Central memory CD8-positive, alpha-beta T cell (primary cell): ENCODE measurements at regions not wholly inside any gene's neighbourhood (a gene's known extent, or its start where the extent isn't known, plus 50 kb on each side); places are given as distances from the start of the nearest gene placed in this dataset.
A peak's percentile ranks its signal among the peaks of the same experiment; 100 is the strongest.
"Not testable (repeated sequence)": the region's sequence is repeated elsewhere in the genome, so short reads cannot be mapped to it uniquely, and the experiment has no call there.

Source experiments
- ATAC-seq: fragments of 150-1000 bp; cut with Tn5 transposase; replicated peaks from 2 replicates; pipeline ENCODE4 v1.10.0; 2022; ENCODE audit warnings: mild to moderate bottlenecking, moderate FRiP score, moderate number of reproducible peaks; ENCODE audit not compliant: poor library complexity, severe bottlenecking; ENCODE audit errors: extremely low read depth
- DNase-seq, 2 donors: peaks; one replicate each; pipeline ENCODE4 v3.0.0; 2021; ENCODE audit warnings: low spot score in 2 of 2
- H3K27ac Mint-ChIP-seq: one replicate; pipeline ENCODE4 v1.8.0; 2022; ENCODE audit warnings: low read depth, mild to moderate bottlenecking, moderate library complexity, mixed read lengths
- H3K27me3 Mint-ChIP-seq: one replicate; pipeline ENCODE4 v1.8.0; 2022; ENCODE audit warnings: mixed read lengths
- H3K36me3 Mint-ChIP-seq: one replicate; pipeline ENCODE4 v1.8.0; 2022; ENCODE audit warnings: mild to moderate bottlenecking, moderate library complexity, mixed read lengths; ENCODE audit not compliant: insufficient read depth
- H3K4me1 Mint-ChIP-seq: one replicate; pipeline ENCODE4 v1.8.0; 2022; ENCODE audit warnings: mixed read lengths
- H3K4me3 Mint-ChIP-seq: one replicate; pipeline ENCODE4 v1.8.0; 2022; ENCODE audit warnings: mild to moderate bottlenecking, moderate library complexity, mixed read lengths
- H3K9me3 Mint-ChIP-seq: one replicate; pipeline ENCODE4 v1.8.0; 2022; ENCODE audit warnings: mixed read lengths

DNA sequence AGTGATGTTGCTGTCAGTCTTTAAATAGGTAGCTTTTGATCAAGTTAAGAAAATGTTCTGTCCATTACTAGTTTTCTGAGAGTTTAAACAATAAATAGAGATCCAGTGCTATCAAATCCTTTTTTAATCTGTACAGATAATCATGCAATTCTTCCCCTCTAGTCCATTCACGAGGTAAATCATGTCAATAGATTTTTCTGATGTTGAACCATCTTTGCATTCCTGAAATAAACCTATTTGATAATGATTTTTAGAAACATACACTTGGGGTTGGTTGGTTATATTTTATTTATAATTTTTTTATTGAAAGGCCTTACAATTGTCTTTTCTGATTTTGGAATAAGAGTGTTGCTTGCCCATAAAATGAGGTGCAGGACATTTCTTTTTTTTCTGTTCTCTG lies 95.0 kb downstream of the FAM53A start:
- DNase-seq, result no peak
- no peaks in the 10 kb centered on the region for H3K36me3 Mint-ChIP-seq
- H3K27me3 Mint-ChIP-seq, result peaks cover 20% of the 10 kb centered on the region
- H3K4me1 Mint-ChIP-seq, result no peaks in the 10 kb centered on the region
- ATAC-seq, result no peak
- H3K27ac Mint-ChIP-seq, result no peak overlapping the region
- peaks cover 16% of the 10 kb centered on the region for H3K9me3 Mint-ChIP-seq
- H3K4me3 Mint-ChIP-seq, result no peak overlapping the region

DNA sequence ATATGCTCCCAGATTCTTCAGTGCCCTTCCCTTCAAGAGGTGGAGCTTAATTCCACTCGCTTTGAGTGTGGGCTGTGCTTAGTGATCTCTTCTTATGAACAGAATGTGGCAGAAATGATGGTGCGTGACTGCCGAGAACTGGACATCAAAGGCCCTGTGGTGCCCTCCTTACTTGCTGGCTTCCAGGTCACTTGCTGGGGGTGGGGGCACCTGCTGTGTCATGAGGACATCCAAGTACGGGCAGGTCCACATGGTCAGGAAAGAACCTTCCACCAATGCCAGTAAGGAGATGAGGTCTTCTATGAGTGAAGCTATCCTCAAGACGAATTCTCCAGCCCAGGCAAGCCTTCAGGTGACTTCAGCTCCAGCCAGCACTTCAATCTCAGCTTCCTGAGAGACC lies 95.8 kb downstream of the FAM53A start:
- no peaks in the 10 kb centered on the region for H3K36me3 Mint-ChIP-seq
- DNase-seq (no peak), ATAC-seq (no peak)
- peaks cover 16% of the 10 kb centered on the region for H3K9me3 Mint-ChIP-seq
- no peak overlapping the region for H3K27ac Mint-ChIP-seq
- H3K4me3 Mint-ChIP-seq, result no peak overlapping the region
- peaks cover 20% of the 10 kb centered on the region for H3K27me3 Mint-ChIP-seq
- no peaks in the 10 kb centered on the region for H3K4me1 Mint-ChIP-seq

DNA sequence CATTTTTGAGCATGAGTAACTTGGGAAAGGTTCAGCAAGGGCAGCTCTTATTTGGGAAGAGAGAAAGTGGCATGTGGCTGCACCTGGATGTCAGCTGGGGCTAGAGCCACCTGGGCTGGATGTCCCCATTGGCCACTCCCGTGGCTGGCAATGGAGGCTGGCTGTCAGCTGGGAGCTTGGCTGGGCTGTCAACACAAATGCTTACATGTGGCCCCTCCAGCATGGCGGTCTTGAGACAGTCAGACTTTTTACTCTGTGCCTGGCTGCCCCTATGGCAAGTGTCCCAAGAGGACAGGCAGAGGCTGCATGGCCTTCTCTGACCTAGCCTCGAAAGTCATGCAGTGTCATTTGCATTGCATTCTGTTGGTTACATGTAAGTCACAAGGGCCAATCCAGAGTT lies 99.6 kb downstream of the FAM53A start:
- Mint-ChIP-seq H3K36me3 (peaks cover 2% of the 10 kb centered on the region), H3K27me3 (no peaks in the 10 kb centered on the region), H3K4me1 (peaks cover 5% of the 10 kb centered on the region), H3K4me3 (no peak overlapping the region), H3K9me3 (peaks cover 6% of the 10 kb centered on the region), H3K27ac (no peak overlapping the region)
- DNase-seq, result no peak
- no peak for ATAC-seq

DNA sequence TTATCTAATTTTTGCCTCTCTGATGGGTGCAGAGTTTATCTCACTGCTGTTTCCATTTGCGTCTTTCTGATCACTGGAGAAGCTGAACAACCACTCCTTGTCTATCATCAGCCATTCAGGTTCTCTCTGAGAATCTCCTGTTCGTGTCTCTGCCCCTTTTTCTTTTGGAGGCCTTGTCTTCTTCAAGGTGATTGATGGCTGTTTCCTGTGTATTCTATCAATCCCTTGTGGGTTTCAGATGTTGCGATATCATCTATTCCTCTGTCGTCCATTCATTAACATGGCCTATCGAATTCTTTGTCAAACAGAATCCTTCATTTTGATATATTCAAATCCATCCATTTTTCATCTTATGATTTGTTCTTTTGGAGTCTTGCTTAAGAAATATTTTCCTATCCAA lies 100.3 kb downstream of the FAM53A start:
- Mint-ChIP-seq H3K27ac (no peak overlapping the region), H3K4me3 (no peak overlapping the region), H3K36me3 (peaks cover 2% of the 10 kb centered on the region), H3K4me1 (peaks cover 5% of the 10 kb centered on the region), H3K9me3 (peaks cover 6% of the 10 kb centered on the region), H3K27me3 (no peaks in the 10 kb centered on the region)
- DNase-seq (no peak), ATAC-seq (no peak)

DNA sequence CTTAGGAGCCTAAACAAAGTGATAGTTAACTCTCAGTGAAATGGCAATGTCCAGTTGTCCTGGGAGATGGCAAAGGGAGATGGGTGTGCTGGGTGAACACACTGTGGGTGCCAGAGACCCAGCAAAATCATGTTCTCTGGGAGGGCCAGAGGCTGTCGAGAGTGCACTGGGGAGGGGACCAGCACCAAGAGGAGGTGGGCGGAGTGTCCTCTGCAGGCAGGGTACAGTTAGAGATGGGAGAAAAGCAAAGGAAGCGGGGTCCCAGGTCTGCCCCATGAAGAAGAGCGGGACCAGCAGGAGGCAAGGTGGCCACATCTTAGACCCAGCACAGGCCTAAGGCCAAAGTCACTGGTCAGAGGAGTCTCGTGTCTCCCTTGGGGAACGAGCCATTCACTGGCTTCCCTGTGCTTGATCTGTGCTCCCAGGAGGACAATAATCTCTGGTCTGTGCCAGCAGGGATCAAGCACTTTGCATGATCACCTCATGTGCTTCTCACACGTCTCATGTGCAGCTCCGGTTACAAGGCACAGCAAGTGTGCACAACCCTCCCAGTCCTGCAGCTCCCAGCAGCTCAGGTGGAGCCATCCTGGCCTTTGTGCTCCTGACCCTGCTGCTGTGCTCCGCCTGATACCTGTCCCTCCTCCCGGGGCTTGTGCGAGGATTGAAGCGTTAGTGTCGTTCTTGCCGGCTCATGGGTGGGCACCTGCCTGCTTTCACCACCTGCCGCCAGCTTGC lies 100.9 kb downstream of the FAM53A start:
- Mint-ChIP-seq H3K4me1 (peaks cover 5% of the 10 kb centered on the region), H3K27me3 (no peaks in the 10 kb centered on the region), H3K9me3 (peaks cover 2% of the 10 kb centered on the region), H3K27ac (no peak overlapping the region), H3K36me3 (peaks cover 2% of the 10 kb centered on the region), H3K4me3 (no peak overlapping the region)
- ATAC-seq (no peak), DNase-seq (no peak)

DNA sequence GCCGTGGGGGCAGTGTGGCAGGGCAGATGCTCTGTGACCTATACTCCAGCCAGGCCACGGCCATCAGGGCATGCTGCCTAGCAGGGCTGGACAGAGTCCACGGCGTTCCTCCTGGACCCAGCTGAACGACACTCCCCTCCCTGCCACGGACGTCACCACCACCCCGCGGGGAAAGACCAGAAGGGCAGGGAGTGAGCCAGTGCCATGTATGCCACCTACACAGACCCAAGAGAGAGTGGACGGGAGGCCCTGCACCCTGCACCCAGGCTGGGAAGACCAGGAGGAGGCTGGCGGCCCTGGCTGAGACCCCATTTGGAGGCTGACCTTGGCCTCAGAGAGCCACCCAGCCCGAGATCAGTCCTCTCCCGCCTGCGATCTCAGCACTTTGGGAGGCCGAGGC lies 101.9 kb downstream of the FAM53A start:
- ATAC-seq, result no peak
- no peaks in the 10 kb centered on the region for H3K27me3 Mint-ChIP-seq
- peaks cover 5% of the 10 kb centered on the region for H3K4me1 Mint-ChIP-seq
- no peak for DNase-seq
- peaks cover 4% of the 10 kb centered on the region for H3K36me3 Mint-ChIP-seq
- H3K4me3 Mint-ChIP-seq, result no peak overlapping the region
- H3K9me3 Mint-ChIP-seq, result no peaks in the 10 kb centered on the region
- H3K27ac Mint-ChIP-seq, result no peak overlapping the region

DNA sequence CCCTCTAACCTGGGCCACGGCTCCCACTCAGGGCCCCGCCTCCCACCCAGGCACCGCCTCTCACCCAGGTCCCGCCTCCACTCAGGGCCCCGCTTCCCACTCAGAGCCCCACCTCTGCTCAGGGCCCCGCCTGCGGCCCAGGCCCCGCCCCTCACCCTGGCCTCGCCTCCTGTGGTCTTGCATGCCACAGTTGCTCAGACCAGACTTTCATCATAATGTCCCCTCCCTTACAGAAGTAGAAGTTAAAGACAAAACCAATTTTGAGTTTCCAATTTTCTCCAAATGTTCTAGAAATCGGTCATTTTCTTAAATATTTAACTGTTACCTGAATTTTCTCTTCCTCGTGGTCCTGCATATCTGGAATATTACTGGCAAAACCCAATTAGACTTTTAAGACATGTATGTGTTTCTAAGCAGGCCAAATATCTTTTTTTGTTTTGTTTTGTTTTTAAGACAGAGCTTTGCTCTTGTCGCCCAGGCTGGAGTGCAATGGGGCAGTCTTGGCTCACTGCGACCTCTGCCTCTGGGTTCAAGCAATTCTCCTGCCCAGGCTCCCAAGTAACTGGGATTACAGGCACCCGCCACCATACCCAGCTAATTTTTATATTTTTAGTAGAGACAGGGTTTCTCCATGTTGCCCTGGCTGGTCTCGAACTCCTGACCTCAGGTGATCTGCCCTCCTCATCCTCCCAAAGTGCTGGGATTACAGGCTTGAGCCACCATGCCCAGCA lies 102.8 kb downstream of the FAM53A start:
- H3K27me3 Mint-ChIP-seq, H3K4me1 Mint-ChIP-seq, H3K36me3 Mint-ChIP-seq, H3K27ac Mint-ChIP-seq, H3K9me3 Mint-ChIP-seq: not testable (repeated sequence)
- ATAC-seq (peak; percentile 63), DNase-seq (peak; percentile 87 to 93)
- peak overlapping the region; percentile 62 for H3K4me3 Mint-ChIP-seq

DNA sequence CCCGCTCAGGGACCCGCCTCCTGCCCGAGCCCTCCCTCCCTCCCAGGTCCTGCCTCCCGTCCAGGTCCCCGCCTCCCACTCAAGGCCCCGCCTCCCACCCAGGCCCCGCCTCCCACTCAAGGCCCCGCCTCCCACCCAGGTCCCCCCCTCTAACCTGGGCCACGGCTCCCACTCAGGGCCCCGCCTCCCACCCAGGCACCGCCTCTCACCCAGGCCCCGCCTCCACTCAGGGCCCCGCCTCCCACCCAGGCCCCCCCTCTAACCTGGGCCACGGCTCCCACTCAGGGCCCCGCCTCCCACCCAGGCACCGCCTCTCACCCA lies 103.5 kb downstream of the FAM53A start:
- ATAC-seq, H3K27me3 Mint-ChIP-seq, H3K9me3 Mint-ChIP-seq, H3K36me3 Mint-ChIP-seq, H3K4me1 Mint-ChIP-seq, H3K4me3 Mint-ChIP-seq, H3K27ac Mint-ChIP-seq, DNase-seq: not testable (repeated sequence)

DNA sequence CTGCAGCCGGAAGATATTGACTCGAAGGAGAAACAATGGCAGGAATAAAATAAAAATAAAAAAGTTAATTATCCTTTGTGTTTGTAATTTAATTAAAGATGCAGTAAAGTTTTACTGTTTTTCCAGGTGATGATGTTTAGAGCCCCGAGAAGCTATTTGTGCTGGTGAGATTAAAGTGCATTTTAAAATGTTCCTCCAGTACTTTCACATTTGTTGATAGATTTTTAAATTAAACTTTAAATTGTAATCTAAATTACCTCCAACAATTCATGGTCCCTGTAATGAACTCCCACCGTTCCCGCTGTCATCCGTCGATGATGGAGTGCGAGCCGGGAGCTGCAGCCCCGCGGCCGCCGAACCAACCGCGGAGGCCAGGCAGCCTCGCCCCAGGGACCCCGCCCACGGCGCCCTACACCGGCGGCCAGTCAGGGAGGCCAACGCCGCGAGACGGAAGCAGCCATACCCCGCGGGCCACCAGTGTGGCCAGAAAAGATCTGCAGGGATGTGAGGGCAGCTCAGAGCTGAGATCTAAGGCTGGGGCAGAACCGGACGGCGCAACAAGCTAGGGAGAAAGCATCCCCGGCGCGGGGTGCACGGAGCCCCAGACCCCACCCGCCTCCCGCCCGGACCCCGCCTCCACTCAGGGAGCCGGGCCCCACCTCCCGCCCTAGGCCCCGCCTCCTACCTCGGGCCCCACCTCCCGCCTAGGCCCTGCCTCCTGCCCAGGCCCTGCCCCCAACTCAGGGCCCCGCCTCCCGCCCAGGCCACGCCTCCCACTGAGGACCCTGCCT lies 104.0 kb downstream of the FAM53A start:
- Mint-ChIP-seq H3K9me3 (no peaks in the 10 kb centered on the region), H3K4me3 (peak overlapping the region; percentile 66), H3K36me3 (peaks cover 4% of the 10 kb centered on the region), H3K27me3 (no peaks in the 10 kb centered on the region), H3K27ac (no peak overlapping the region), H3K4me1 (peaks cover 5% of the 10 kb centered on the region)
- ATAC-seq (peak; percentile 66), DNase-seq (peak; percentile 81 to 94)

DNA sequence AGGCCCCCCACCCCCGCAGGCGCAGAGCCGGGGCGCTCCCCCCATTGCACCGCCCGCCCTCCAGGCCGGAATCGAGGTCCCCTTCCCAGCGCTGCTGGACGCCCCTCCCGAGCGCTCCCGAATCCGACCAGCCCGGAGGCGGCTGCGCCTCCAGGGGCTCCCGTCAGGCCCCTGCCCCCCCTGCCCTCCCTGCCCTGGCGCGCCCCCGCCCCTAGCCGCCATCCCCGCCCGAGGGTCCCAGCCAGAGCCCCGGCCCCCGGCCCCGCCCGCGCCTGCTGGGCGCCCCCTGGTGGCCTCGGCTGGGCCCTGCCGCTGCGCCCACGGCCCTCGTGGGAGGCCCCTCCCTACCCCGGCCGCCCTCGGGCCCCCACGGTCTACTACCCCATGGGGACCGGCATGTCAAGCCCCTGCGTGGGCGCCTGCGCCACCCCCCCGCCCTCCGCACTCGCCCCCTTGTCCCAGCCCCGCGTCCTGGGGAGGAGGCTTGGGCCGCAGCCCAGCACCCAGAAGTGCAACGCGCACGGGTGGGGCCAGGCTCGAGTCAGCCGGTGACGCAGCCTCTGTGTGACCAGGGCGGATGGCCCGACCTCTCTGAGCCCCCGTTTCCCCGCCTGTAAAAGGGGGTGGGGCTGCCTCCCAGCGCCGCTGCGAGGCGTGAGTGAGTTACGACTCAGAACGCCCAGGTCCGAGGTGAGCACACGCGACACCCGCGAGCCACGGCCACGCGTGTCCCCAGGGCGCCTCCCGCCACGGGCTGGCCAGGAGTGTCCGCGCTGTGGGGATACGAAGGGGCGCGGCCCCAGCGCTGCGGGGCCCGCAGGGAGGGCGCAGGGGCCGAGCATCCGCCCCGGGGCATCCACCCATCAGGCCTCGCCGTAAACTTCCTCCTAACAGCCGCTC lies 104.9 kb downstream of the FAM53A start:
- H3K27ac Mint-ChIP-seq, result no peak overlapping the region
- H3K9me3 Mint-ChIP-seq, result no peaks in the 10 kb centered on the region
- ATAC-seq, result peak; percentile 55
- H3K4me3 Mint-ChIP-seq, result peak overlapping the region; percentile 66
- H3K36me3 Mint-ChIP-seq, result peaks cover 4% of the 10 kb centered on the region
- H3K27me3 Mint-ChIP-seq, result no peaks in the 10 kb centered on the region
- peak; percentile 59 to 71 for DNase-seq
- H3K4me1 Mint-ChIP-seq, result peaks cover 5% of the 10 kb centered on the region

DNA sequence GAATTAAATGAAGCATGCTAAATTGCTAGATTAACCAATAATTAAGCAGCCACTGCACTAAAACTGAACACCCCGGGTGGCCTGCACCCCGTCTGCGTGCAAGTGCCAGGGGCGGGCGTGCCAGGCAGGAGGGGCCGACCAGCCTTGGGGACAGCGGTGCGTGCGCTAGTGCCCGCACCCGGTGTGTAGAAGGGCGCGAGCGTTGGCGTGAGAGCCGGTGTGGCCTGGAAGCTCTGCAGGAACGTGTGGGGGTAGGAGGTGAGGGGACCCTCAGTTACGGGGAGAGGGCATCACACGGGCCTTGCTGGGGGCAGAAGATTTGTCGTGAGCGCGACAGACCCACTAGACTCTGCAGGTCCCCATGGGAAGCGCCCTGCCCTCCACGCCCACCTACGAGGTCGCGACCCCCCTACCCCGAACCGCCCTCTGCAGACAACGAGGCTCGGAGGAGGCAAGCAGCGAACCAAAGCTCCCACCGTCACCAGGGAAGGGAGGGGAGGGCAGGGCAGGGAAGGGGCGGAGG lies 105.8 kb downstream of the FAM53A start:
- Mint-ChIP-seq H3K4me1 (peaks cover 5% of the 10 kb centered on the region), H3K27me3 (no peaks in the 10 kb centered on the region), H3K4me3 (peak overlapping the region; percentile 71), H3K27ac (no peak overlapping the region), H3K9me3 (no peaks in the 10 kb centered on the region), H3K36me3 (peaks cover 4% of the 10 kb centered on the region)
- no peak for ATAC-seq
- no peak for DNase-seq

DNA sequence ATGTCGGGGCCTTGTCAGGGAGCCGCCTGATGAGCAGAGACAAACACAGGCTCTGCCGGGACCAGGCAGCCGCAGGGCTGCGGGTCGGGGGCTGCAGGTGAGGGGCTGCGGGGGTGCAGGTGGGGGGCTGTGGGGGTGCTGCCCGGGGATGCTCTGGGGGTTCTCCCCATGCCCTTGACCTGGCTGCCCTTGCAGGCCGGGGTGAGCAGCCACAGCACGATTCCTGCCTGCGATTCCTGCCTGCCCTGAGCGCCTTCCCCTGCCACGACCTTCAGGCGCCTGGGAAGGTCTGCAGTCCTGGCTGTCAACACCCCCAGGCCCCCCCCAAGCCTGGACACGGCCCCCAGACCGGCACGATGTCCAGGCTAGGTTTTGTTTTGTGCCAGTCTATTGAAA lies 106.3 kb downstream of the FAM53A start:
- ATAC-seq, result no peak
- Mint-ChIP-seq H3K4me1 (peaks cover 10% of the 10 kb centered on the region), H3K27me3 (no peaks in the 10 kb centered on the region), H3K36me3 (peaks cover 4% of the 10 kb centered on the region), H3K4me3 (peak overlapping the region; percentile 71), H3K27ac (no peak overlapping the region), H3K9me3 (no peaks in the 10 kb centered on the region)
- no peak for DNase-seq
